GM12865 (cell line): ENCODE measurements at regions not wholly inside any gene's neighbourhood (a gene's known extent, or its start where the extent isn't known, plus 50 kb on each side); places are given as distances from the start of the nearest gene placed in this dataset.

Source experiments
- DNase-seq: peaks from one replicate; pipeline ENCODE4 v3.0.0; 2010; ENCODE audit warnings: low read depth
- H3K4me3 ChIP-seq: 2 replicates; pipeline ENCODE4 v1.5.1; 2011; ENCODE audit warnings: mild to moderate bottlenecking, low read depth, low read length, control low read depth
- TF ChIP-seq, protein P1 (sequence below): IDR thresholded peaks from 2 replicates; pipeline ENCODE4 v1.5.1; 2011; ENCODE audit warnings: low read length, control low read depth, low read depth, inconsistent platforms; ENCODE audit not compliant: insufficient read depth; ENCODE audit errors: missing control alignments

DNA sequence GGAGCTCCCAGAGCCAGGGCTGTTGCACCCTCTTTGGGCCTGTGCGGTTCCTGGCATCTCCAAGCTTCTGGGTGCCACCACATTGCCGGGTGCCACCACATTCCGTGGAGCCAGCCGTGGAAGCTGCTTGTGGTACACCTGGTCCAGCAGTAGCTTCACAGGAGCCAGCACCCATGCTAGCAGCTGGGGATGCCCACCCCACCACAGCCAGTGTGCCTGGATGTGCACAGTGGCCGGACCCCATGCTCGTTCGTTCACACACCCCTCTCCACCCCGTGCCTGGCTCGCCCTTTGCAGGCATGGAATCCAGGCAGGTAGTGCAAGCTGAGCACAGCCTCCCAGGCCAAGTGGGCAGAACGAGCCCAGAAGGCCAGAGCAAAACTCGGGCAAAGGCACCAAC is 1029.8 kb upstream of the GBE1 start:
- no peak for DNase-seq
- no peak overlapping the region for H3K4me3 ChIP-seq
- TF ChIP-seq, protein P1, sequence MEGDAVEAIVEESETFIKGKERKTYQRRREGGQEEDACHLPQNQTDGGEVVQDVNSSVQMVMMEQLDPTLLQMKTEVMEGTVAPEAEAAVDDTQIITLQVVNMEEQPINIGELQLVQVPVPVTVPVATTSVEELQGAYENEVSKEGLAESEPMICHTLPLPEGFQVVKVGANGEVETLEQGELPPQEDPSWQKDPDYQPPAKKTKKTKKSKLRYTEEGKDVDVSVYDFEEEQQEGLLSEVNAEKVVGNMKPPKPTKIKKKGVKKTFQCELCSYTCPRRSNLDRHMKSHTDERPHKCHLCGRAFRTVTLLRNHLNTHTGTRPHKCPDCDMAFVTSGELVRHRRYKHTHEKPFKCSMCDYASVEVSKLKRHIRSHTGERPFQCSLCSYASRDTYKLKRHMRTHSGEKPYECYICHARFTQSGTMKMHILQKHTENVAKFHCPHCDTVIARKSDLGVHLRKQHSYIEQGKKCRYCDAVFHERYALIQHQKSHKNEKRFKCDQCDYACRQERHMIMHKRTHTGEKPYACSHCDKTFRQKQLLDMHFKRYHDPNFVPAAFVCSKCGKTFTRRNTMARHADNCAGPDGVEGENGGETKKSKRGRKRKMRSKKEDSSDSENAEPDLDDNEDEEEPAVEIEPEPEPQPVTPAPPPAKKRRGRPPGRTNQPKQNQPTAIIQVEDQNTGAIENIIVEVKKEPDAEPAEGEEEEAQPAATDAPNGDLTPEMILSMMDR, result no peak

DNA sequence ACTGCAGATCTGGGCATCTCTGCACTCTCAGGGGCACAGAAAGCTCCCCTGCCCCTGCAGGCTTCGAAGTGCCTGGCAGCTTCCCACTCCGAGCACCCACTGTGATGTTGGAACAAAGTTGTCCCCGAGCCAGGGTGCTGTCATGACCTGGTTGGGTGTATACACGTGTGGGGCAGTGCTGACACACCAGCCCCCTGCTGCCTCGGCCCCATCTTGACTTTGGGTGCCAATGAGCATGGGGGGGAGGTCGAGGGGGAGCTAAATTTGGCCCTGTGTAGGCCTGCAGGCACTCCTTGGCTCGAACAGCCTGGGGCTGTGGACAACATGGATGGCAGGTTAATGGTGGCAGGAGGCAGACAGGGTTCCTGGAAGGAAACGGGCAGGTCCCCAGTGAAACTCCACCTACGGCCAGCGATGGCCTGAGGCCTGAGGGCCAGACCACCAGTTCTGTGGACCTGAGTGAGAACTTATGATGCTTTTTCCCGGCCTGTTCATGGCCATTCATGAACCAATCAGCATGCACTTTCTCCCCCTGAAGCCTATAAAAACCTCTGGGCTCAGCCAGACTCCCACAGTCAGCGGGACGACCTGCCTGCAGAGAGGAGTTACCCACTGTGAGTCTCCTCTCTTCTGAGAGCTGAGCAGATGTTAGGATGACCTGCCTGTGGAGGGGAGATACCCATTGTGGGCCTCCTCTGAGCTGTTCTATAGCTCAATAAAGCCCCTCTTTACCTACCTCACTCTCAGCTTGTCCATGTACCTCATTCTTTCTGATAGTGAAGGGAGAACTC is 1029.1 kb upstream of the GBE1 start:
- no peak for DNase-seq
- TF ChIP-seq, protein P1, result no peak
- no peak overlapping the region for H3K4me3 ChIP-seq

DNA sequence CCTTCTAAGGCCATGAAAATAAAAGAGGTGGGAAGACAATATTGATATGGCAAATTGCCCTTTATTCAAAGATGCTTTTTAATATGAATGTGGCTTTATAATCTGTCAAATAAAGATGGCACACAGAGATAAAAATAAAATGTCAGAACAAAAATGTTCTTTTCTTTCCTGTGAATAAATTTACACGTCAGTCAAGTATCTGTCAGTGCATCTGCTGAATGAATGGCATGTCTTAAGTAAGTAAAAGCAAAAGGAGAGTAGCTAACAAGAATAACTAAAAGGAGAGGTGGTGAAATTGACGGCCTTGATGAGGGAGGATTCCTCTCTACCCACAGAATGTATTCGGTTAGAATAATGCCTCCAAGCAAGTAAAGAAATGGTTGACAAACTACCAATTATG is 1021.7 kb upstream of the GBE1 start:
- no peak for DNase-seq
- H3K4me3 ChIP-seq, result no peak overlapping the region
- TF ChIP-seq, protein P1, result no peak

DNA sequence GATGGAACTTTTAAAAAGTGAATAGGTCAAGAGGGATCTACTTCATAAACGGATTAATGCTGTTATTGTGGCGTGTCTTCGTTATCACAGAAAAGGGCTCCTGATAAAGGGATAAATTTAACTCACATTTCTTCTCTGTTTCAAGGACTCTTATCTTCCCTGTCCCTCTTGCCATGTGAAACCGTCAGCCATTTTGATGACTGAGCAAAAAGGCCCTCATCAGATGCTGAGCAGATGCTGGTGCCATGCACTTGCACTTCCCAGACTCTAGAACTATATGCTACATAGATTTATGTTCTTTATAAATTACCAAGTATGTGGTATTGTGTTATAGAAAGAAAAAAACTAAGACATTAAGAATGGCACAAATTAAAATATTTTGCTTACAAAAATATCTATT is 1011.8 kb upstream of the GBE1 start:
- DNase-seq, result no peak
- TF ChIP-seq, protein P1, result no peak
- H3K4me3 ChIP-seq, result no peak overlapping the region

DNA sequence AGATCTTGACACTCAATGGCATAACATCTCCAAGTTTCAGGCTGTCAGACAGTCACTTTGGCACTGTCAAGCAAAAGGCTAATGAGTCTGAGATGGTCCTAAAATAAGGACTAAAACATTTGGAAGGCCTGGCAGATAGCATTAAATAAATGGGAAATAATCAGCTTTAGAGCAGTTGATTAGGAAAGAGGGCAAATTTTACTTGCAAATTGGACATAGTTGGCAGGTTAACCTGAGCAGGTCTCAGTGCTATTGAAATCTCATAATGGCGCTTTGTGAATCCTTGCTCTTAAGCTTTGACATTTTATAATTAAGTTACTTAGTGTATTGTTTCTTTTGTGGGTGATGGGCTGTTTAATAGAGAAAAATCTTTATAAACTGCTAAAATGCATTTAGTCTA is 1003.1 kb upstream of the GBE1 start:
- no peak overlapping the region for H3K4me3 ChIP-seq
- TF ChIP-seq, protein P1, result no peak
- DNase-seq, result no peak

DNA sequence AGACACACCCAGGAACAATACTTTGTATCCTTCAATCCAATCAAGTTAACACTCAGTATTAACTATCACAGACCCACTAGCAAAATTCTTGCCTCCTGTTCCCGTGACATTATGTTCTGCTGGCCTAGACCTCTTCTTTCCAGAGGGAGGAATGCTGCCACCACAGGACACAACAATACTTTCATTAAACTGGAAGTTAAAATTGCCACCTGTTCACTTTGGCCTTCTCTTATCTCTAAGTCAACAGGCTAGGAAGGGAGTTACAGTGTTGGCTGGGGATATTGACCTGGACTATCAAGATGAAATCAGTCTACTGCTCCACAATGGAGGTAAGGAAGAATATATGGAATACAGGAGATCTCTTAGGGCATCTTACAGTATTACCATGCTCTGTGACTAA is 1000.4 kb upstream of the GBE1 start:
- TF ChIP-seq, protein P1, result no peak
- H3K4me3 ChIP-seq, result no peak overlapping the region
- no peak for DNase-seq

DNA sequence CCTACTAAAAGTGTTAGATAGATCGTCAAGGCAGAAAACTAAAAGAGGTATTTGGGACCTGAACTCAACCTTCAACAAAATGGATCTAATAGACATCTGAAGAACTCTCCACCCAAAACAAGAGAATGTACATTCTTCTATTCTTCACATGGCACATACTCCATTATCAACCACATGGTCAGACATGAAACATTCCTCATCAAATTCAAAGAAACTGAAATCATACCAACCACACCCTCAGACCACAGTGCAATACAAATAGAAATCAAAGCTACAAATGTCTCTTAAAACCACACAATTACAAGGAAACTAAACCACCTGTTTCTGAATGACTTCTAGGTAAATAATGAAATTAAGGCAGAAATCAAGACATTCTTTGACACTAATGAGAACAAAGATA is 984.1 kb upstream of the GBE1 start:
- H3K4me3 ChIP-seq, result no peak overlapping the region
- TF ChIP-seq, protein P1, result no peak
- no peak for DNase-seq
